ENCODE measurements at regions not wholly inside any gene's neighbourhood (a gene's known extent, or its start where the extent isn't known, plus 50 kb on each side); places are given as distances from the start of the nearest gene placed in this dataset.

GRCh38 chr7:49530481-49530880 is 243.0 kb upstream of the VWC2 start:
- TF ChIP-seq CTCF (conservative IDR thresholded peaks at IDR 0.05) (no peak), ZFX (IDR thresholded peaks at IDR 0.05) (no peak)

Measured in C4-2B (cell line).